CD4-positive, alpha-beta T cell (primary cell): ENCODE measurements at regions not wholly inside any gene's neighbourhood (a gene's known extent, or its start where the extent isn't known, plus 50 kb on each side); places are given as distances from the start of the nearest gene placed in this dataset.
"Not testable (repeated sequence)": the region's sequence is repeated elsewhere in the genome, so short reads cannot be mapped to it uniquely, and the experiment has no call there.

Experiments used
- ATAC-seq: fragments of 200-7000 bp; cut with Tn5 transposase; one replicate; pipeline ENCODE4 v1.10.0; 2022; ENCODE audit warnings: mild to moderate bottlenecking; ENCODE audit not compliant: poor library complexity
- CTCF ChIA-PET: fragments of 350-600 bp; sonication (Branson Sonifier 250); formaldehyde crosslinking; loops from one replicate; lab custom pipeline; 2021; ENCODE audit warnings: antibody characterized with exemption, inconsistent platforms; lab: Charles Lee
- POLR2A ChIA-PET: fragments of 350-600 bp; sonication (Branson Sonifier 250); formaldehyde crosslinking; loops from one replicate; lab custom pipeline; 2021; ENCODE audit warnings: antibody characterized with exemption, inconsistent platforms; lab: Charles Lee
- DNase-seq, 14 experiments: peaks; one replicate each; pipeline ENCODE4 v3.0.0-alpha.2; 2013 to 2020; ENCODE audit warnings: mixed read lengths in 2 of 14
- H3K27ac ChIP-seq, 2 donors: one replicate each; pipeline versions ENCODE4 v1.5.1 to v1.7.0; 2013; ENCODE audit warnings: low read length in 2 of 2, low read depth in 1 of 2, mild to moderate bottlenecking in 1 of 2
- H3K27me3 ChIP-seq, 2 experiments: 1 replicate in 1 of 2; 2 replicates in 1 of 2; pipeline versions ENCODE4 v1.6.1 to v1.7.0; 2013; ENCODE audit warnings: low read length in 2 of 2, control low read depth in 1 of 2, mild to moderate bottlenecking in 1 of 2, moderate library complexity in 1 of 2; ENCODE audit not compliant: insufficient read depth in 2 of 2, control insufficient read depth in 1 of 2
- H3K36me3 ChIP-seq: one replicate; pipeline ENCODE4 v1.6.1; 2013; ENCODE audit warnings: low read length, control low read depth; ENCODE audit not compliant: insufficient read depth
- H3K4me1 ChIP-seq: one replicate; pipeline ENCODE4 v1.6.1; 2013; ENCODE audit warnings: low read length, control low read depth; ENCODE audit not compliant: insufficient read depth
- H3K4me3 ChIP-seq: one replicate; pipeline ENCODE4 v1.5.1; 2013; ENCODE audit warnings: mild to moderate bottlenecking, low read length, moderate library complexity
- H3K9me3 ChIP-seq, 2 experiments: 1 replicate in 1 of 2; 2 replicates in 1 of 2; pipeline versions ENCODE4 v1.6.1 to v1.7.0; 2013; ENCODE audit warnings: low read length in 2 of 2, mild to moderate bottlenecking in 2 of 2, control low read depth in 1 of 2, moderate library complexity in 1 of 2; ENCODE audit not compliant: control insufficient read depth in 1 of 2, insufficient read depth in 1 of 2
- H3K27ac Mint-ChIP-seq: one replicate; pipeline ENCODE4 v1.8.0; 2020; ENCODE audit warnings: mixed read lengths
- H3K27me3 Mint-ChIP-seq: one replicate; pipeline ENCODE4 v1.8.0; 2021; ENCODE audit warnings: mixed read lengths
- H3K36me3 Mint-ChIP-seq: one replicate; pipeline ENCODE4 v1.8.0; 2021; ENCODE audit warnings: low read depth, mixed read lengths
- H3K4me1 Mint-ChIP-seq: one replicate; pipeline ENCODE4 v1.8.0; 2021; ENCODE audit warnings: low read depth, mixed read lengths
- H3K4me3 Mint-ChIP-seq: one replicate; pipeline ENCODE4 v1.8.0; 2020; ENCODE audit warnings: mild to moderate bottlenecking, mixed read lengths
- H3K9me3 Mint-ChIP-seq: one replicate; pipeline ENCODE4 v1.8.0; 2020; ENCODE audit warnings: mixed read lengths
- intact Hi-C, 2 experiments: fragments of 100-400 bp; cut with DNase I in 1 of 2; cut with micrococcal nuclease in 1 of 2; formaldehyde crosslinking; loops; one replicate each; pipeline versions ENCODE4 v1.15.1 to v1.9.0; 2023 to 2025; cut with DNase I, micrococcal nuclease
- TF ChIP-seq, protein P1 (sequence below): fragments of 200-600 bp; IDR thresholded peaks from one replicate; pipeline ENCODE4 v1.8.0; 2022; ENCODE audit warnings: antibody characterized with exemption, mild to moderate bottlenecking

- H3K9me3 Mint-ChIP-seq, intact Hi-C loops, H3K27me3 ChIP-seq, CTCF ChIA-PET, H3K9me3 ChIP-seq, H3K4me3 Mint-ChIP-seq, DNase-seq, ATAC-seq, H3K27ac ChIP-seq, H3K27ac Mint-ChIP-seq, H3K4me1 ChIP-seq, H3K27me3 Mint-ChIP-seq, POLR2A ChIA-PET, H3K4me3 ChIP-seq: not testable (repeated sequence)
- H3K36me3 ChIP-seq = peaks cover 39% of the 10 kb centered on the region
- Mint-ChIP-seq H3K36me3 (peaks cover 90% of the 10 kb centered on the region), H3K4me1 (peaks cover 10% of the 10 kb centered on the region)
These were observed 269.9 kb downstream of the ZNF37A start for GRCh38 chr10:38364073-38364472.

GRCh38 chr10:38365917-38366316, 271.8 kb downstream of the ZNF37A start:
- intact Hi-C loops, H3K4me3 ChIP-seq, H3K4me1 ChIP-seq, H3K27me3 Mint-ChIP-seq, H3K4me3 Mint-ChIP-seq, H3K9me3 Mint-ChIP-seq, POLR2A ChIA-PET, H3K27ac ChIP-seq, H3K9me3 ChIP-seq, H3K27me3 ChIP-seq: not testable (repeated sequence)
- DNase-seq = peak in 7 of 14 experiments; percentile 1 to 53 (median 16)
- CTCF ChIA-PET = interaction anchor here (0.6 to 1.6 kb wide), 2 partner anchors 377 to 389 kb away, joined by 3 to 4 read pairs; partner anchors contain the start of gene ZNF25
- Mint-ChIP-seq H3K27ac (peak overlapping the region; percentile 58), H3K36me3 (peaks cover 90% of the 10 kb centered on the region), H3K4me1 (peaks cover 10% of the 10 kb centered on the region)
- ATAC-seq = peak; percentile 52
- H3K36me3 ChIP-seq = peaks cover 35% of the 10 kb centered on the region
- TF ChIP-seq, protein P1, sequence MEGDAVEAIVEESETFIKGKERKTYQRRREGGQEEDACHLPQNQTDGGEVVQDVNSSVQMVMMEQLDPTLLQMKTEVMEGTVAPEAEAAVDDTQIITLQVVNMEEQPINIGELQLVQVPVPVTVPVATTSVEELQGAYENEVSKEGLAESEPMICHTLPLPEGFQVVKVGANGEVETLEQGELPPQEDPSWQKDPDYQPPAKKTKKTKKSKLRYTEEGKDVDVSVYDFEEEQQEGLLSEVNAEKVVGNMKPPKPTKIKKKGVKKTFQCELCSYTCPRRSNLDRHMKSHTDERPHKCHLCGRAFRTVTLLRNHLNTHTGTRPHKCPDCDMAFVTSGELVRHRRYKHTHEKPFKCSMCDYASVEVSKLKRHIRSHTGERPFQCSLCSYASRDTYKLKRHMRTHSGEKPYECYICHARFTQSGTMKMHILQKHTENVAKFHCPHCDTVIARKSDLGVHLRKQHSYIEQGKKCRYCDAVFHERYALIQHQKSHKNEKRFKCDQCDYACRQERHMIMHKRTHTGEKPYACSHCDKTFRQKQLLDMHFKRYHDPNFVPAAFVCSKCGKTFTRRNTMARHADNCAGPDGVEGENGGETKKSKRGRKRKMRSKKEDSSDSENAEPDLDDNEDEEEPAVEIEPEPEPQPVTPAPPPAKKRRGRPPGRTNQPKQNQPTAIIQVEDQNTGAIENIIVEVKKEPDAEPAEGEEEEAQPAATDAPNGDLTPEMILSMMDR = peak; percentile 27

DNA sequence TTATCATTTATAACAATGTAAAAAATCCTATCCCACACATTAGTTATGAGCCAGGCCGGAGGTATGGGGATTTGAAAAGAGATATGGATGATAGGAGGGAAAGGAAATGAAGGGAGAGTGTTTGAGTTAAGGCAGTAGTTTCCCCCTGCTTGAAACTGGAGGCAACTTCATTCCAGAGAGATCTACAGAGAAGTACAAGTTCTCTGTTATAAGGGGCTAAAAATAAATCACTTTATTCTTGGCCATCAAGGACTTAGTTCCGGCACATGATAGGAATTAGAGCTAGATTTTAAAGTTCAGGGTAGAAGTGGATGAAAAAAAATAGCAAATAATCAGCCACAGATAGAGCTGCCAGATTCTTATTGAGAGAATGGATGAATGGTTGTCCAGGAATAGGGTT, 289.7 kb downstream of the ZNF37A start:
- H3K4me3 Mint-ChIP-seq = not testable (repeated sequence)

GRCh38 chr10:38386869-38387268, 292.7 kb downstream of the ZNF37A start:
- H3K27ac Mint-ChIP-seq, H3K27me3 ChIP-seq, H3K9me3 ChIP-seq, CTCF ChIA-PET, H3K36me3 Mint-ChIP-seq, H3K4me1 Mint-ChIP-seq, intact Hi-C loops, H3K36me3 ChIP-seq, H3K4me3 ChIP-seq, DNase-seq, H3K27ac ChIP-seq, POLR2A ChIA-PET, H3K4me1 ChIP-seq, H3K4me3 Mint-ChIP-seq, ATAC-seq, H3K9me3 Mint-ChIP-seq, H3K27me3 Mint-ChIP-seq: not testable (repeated sequence)

More for the DNA sequence above, 289.7 kb downstream of the ZNF37A start:
- H3K4me1 Mint-ChIP-seq, H3K9me3 Mint-ChIP-seq, H3K27ac Mint-ChIP-seq, H3K27me3 ChIP-seq, H3K4me1 ChIP-seq, H3K9me3 ChIP-seq, H3K4me3 ChIP-seq, ATAC-seq, DNase-seq, POLR2A ChIA-PET, intact Hi-C loops, H3K27ac ChIP-seq, CTCF ChIA-PET, H3K36me3 ChIP-seq, H3K27me3 Mint-ChIP-seq: not testable (repeated sequence)
- peaks cover 20% of the 10 kb centered on the region for H3K36me3 Mint-ChIP-seq
